HEK293 (cell line): ENCODE measurements at regions not wholly inside any gene's neighbourhood (a gene's known extent, or its start where the extent isn't known, plus 50 kb on each side); places are given as distances from the start of the nearest gene placed in this dataset.
A peak's percentile ranks its signal among the peaks of the same experiment; 100 is the strongest.

Source experiments
- CTCF ChIA-PET: fragments of 350-600 bp; formaldehyde crosslinking; extraction: SDS; loops from one replicate; lab custom pipeline; 2021; ENCODE audit warnings: antibody characterized with exemption; lab: Yijun Ruan, JAX
- POLR2A ChIA-PET: fragments of 300-600 bp; formaldehyde crosslinking; extraction: SDS; loops from one replicate; lab custom pipeline; 2020; ENCODE audit warnings: antibody characterized with exemption, inconsistent platforms; lab: Yijun Ruan, JAX
- H3K27ac ChIP-seq: fragments of 200-500 bp; sonication (Bioruptor generic); 2 replicates; pipeline ENCODE4 v1.5.1; 2014; ENCODE audit warnings: low read depth, low read length, control low read depth, inconsistent platforms; ENCODE audit errors: extremely low read depth
- H3K36me3 ChIP-seq, 2 experiments: fragments of 200-500 bp in 1 of 2; sonication (Bioruptor generic) in 1 of 2; 1 replicate in 1 of 2; 2 replicates in 1 of 2; pipeline ENCODE4 v1.5.1; 2014 to 2017; ENCODE audit warnings: inconsistent platforms in 2 of 2, low read length in 2 of 2; ENCODE audit not compliant: control insufficient read depth in 2 of 2, insufficient read depth in 1 of 2
- H3K4me1 ChIP-seq: fragments of 200-500 bp; sonication (Bioruptor generic); 2 replicates; pipeline ENCODE4 v1.5.1; 2014; ENCODE audit warnings: mild to moderate bottlenecking, low read length, inconsistent platforms; ENCODE audit not compliant: control insufficient read depth, insufficient read depth
- H3K4me3 ChIP-seq: 2 replicates; pipeline ENCODE4 v1.5.1; 2011; ENCODE audit warnings: low read depth, mild to moderate bottlenecking, control low read depth, low read length, moderate library complexity
- H3K9me3 ChIP-seq: fragments of 200-500 bp; sonication (Bioruptor generic); 2 replicates; pipeline ENCODE4 v1.5.1; 2014; ENCODE audit warnings: low read depth, low read length, inconsistent platforms; ENCODE audit not compliant: control insufficient read depth, insufficient read depth
- EGR2 ChIP-seq: fragments of 450-650 bp; formaldehyde crosslinking; IDR thresholded peaks from 2 replicates; pipeline ENCODE4 v1.5.1; 2016; ENCODE audit warnings: low read depth, missing biosample characterization, missing genetic modification characterization
- HIC1 ChIP-seq: fragments of 450-650 bp; formaldehyde crosslinking; IDR thresholded peaks from 2 replicates; pipeline ENCODE4 v1.5.1; 2016; ENCODE audit warnings: missing biosample characterization, missing genetic modification characterization
- KLF7 ChIP-seq: fragments of 450-650 bp; formaldehyde crosslinking; IDR thresholded peaks from 2 replicates; pipeline ENCODE4 v1.5.1; 2016; ENCODE audit warnings: missing biosample characterization, missing genetic modification characterization, borderline replicate concordance
- PATZ1 ChIP-seq: fragments of 450-650 bp; formaldehyde crosslinking; IDR thresholded peaks from 2 replicates; pipeline ENCODE4 v1.5.1; 2016; ENCODE audit warnings: missing biosample characterization, missing genetic modification characterization
- ZBTB7A ChIP-seq: fragments of 450-650 bp; formaldehyde crosslinking; IDR thresholded peaks from 2 replicates; pipeline ENCODE4 v1.5.1; 2016; ENCODE audit warnings: low read depth, missing biosample characterization, missing genetic modification characterization
- ZFP69B ChIP-seq: fragments of 450-650 bp; formaldehyde crosslinking; IDR thresholded peaks from 2 replicates; pipeline ENCODE4 v1.5.1; 2016; ENCODE audit warnings: missing biosample characterization, missing genetic modification characterization
- ZNF138 ChIP-seq: fragments of 450-650 bp; formaldehyde crosslinking; IDR thresholded peaks from 2 replicates; pipeline ENCODE4 v1.5.1; 2016; ENCODE audit warnings: missing biosample characterization, missing genetic modification characterization, borderline replicate concordance
- ZNF175 ChIP-seq: fragments of 450-650 bp; formaldehyde crosslinking; IDR thresholded peaks from 2 replicates; pipeline ENCODE4 v1.5.1; 2016; ENCODE audit warnings: missing biosample characterization, missing genetic modification characterization
- ZNF202 ChIP-seq: fragments of 450-650 bp; formaldehyde crosslinking; IDR thresholded peaks from 2 replicates; pipeline ENCODE4 v1.5.1; 2016; ENCODE audit warnings: missing biosample characterization, missing genetic modification characterization, borderline replicate concordance
- ZNF223 ChIP-seq: fragments of 450-650 bp; formaldehyde crosslinking; IDR thresholded peaks from 2 replicates; pipeline ENCODE4 v1.5.1; 2016; ENCODE audit warnings: missing biosample characterization, missing genetic modification characterization
- ZNF248 ChIP-seq: fragments of 450-650 bp; formaldehyde crosslinking; IDR thresholded peaks from 2 replicates; pipeline ENCODE4 v1.5.1; 2017; ENCODE audit warnings: missing biosample characterization, missing genetic modification characterization
- ZNF280C ChIP-seq: fragments of 450-650 bp; formaldehyde crosslinking; IDR thresholded peaks from 2 replicates; pipeline ENCODE4 v1.5.1; 2016; ENCODE audit warnings: missing biosample characterization, missing genetic modification characterization
- ZNF324 ChIP-seq: fragments of 450-650 bp; formaldehyde crosslinking; IDR thresholded peaks from 2 replicates; pipeline ENCODE4 v1.5.1; 2016; ENCODE audit warnings: missing biosample characterization, missing genetic modification characterization
- ZNF366 ChIP-seq: fragments of 450-650 bp; formaldehyde crosslinking; conservative IDR thresholded peaks from 2 replicates; pipeline ENCODE4 v1.5.1; 2016; ENCODE audit warnings: missing biosample characterization, missing genetic modification characterization
- ZNF48 ChIP-seq: fragments of 450-650 bp; formaldehyde crosslinking; IDR thresholded peaks from 2 replicates; pipeline ENCODE4 v1.5.1; 2016; ENCODE audit warnings: missing biosample characterization, missing genetic modification characterization
- ZNF639 ChIP-seq: fragments of 450-650 bp; formaldehyde crosslinking; IDR thresholded peaks from 2 replicates; pipeline ENCODE4 v1.5.1; 2016; ENCODE audit warnings: missing biosample characterization, missing genetic modification characterization
- ZNF707 ChIP-seq: fragments of 450-650 bp; formaldehyde crosslinking; IDR thresholded peaks from 2 replicates; pipeline ENCODE4 v1.5.1; 2016; ENCODE audit warnings: missing biosample characterization, missing genetic modification characterization
- ZNF792 ChIP-seq: fragments of 450-650 bp; formaldehyde crosslinking; IDR thresholded peaks from 2 replicates; pipeline ENCODE4 v1.5.1; 2016; ENCODE audit warnings: missing biosample characterization, missing genetic modification characterization
- ZSCAN18 ChIP-seq: fragments of 450-650 bp; formaldehyde crosslinking; IDR thresholded peaks from 2 replicates; pipeline ENCODE4 v1.5.1; 2016; ENCODE audit warnings: missing biosample characterization, missing genetic modification characterization
- TF ChIP-seq, protein P1 (sequence below): fragments of 450-650 bp; formaldehyde crosslinking; IDR thresholded peaks from 2 replicates; pipeline ENCODE4 v1.5.1; 2016; ENCODE audit warnings: missing biosample characterization, missing genetic modification characterization

- no peak overlapping the region for H3K27ac ChIP-seq
- POLR2A ChIA-PET = no interaction called here
- no peaks in the 10 kb centered on the region for H3K36me3 ChIP-seq
- TF ChIP-seq HIC1 (tag by site-specific recombination) (0 out of 2 replicates have a peak, but pooled peaks have one; percentile 21), PATZ1 (no peak)
- TF ChIP-seq, all 188 proteins: peak for 1
- no peaks in the 10 kb centered on the region for H3K4me1 ChIP-seq
- CTCF ChIA-PET = no interaction called here
- H3K9me3 ChIP-seq = no peaks in the 10 kb centered on the region
- H3K4me3 ChIP-seq = no peak overlapping the region
These were observed 259.8 kb downstream of the FBXO8 start for GRCh38 chr4:174023641-174024040.

- POLR2A ChIA-PET = no interaction called here
- Histone ChIP-seq H3K36me3 (no peaks in the 10 kb centered on the region), H3K4me3 (no peak overlapping the region), H3K9me3 (no peaks in the 10 kb centered on the region), H3K4me1 (no peaks in the 10 kb centered on the region), H3K27ac (no peak overlapping the region)
- TF ChIP-seq ZBTB7A (no peak), ZNF324 (tag by site-specific recombination) (no peak), ZNF792 (no peak), EGR2 (tag by site-specific recombination) (no peak), ZNF175 (no peak), ZNF48 (tag by site-specific recombination) (no peak), ZNF280C (no peak), ZNF248 (no peak), ZNF707 (no peak), ZSCAN18 (tag by site-specific recombination) (no peak), ZNF202 (tag by site-specific recombination) (no peak), ZNF366 (tag by site-specific recombination) (no peak), ZNF639 (tag by site-specific recombination) (no peak), ZNF223 (tag by site-specific recombination) (no peak), ZNF138 (tag by site-specific recombination) (no peak), KLF7 (tag by site-specific recombination) (no peak), ZFP69B (tag by site-specific recombination) (no peak)
- TF ChIP-seq, protein P1, sequence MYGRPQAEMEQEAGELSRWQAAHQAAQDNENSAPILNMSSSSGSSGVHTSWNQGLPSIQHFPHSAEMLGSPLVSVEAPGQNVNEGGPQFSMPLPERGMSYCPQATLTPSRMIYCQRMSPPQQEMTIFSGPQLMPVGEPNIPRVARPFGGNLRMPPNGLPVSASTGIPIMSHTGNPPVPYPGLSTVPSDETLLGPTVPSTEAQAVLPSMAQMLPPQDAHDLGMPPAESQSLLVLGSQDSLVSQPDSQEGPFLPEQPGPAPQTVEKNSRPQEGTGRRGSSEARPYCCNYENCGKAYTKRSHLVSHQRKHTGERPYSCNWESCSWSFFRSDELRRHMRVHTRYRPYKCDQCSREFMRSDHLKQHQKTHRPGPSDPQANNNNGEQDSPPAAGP (tag by site-specific recombination) = no peak
- CTCF ChIA-PET = no interaction called here
These were observed 265.2 kb downstream of the FBXO8 start for GRCh38 chr4:174018236-174018635.
